ELR (cell line): ENCODE measurements at regions not wholly inside any gene's neighbourhood (a gene's known extent, or its start where the extent isn't known, plus 50 kb on each side); places are given as distances from the start of the nearest gene placed in this dataset.

Experiments used
- DNase-seq: peaks from one replicate; pipeline ENCODE4 v3.0.0-alpha.2; 2015; ENCODE audit warnings: low read depth

GRCh38 chr22:20637750-20638506 lies 130.5 kb downstream of the MED15 start:
- no peak for DNase-seq

- no peak for DNase-seq
These were observed 131.1 kb downstream of the MED15 start for GRCh38 chr22:20638507-20638870.

- DNase-seq: no peak
These were observed 131.9 kb downstream of the MED15 start for GRCh38 chr22:20639343-20639742.

GRCh38 chr22:20639750-20640149 lies 132.3 kb downstream of the MED15 start:
- no peak for DNase-seq

GRCh38 chr22:20641198-20641892 lies 132.6 kb upstream of the SERPIND1 start:
- no peak for DNase-seq

- DNase-seq: no peak
These were observed 131.9 kb upstream of the SERPIND1 start for GRCh38 chr22:20641919-20642579.

GRCh38 chr22:20642668-20643179 lies 131.2 kb upstream of the SERPIND1 start:
- DNase-seq: no peak

- no peak for DNase-seq
These were observed 129.8 kb upstream of the SERPIND1 start for GRCh38 chr22:20644071-20644642.

GRCh38 chr22:20645954-20646353 lies 128.0 kb upstream of the SERPIND1 start:
- no peak for DNase-seq

GRCh38 chr22:20646415-20646814 lies 127.5 kb upstream of the SERPIND1 start:
- no peak for DNase-seq

GRCh38 chr22:20646906-20647305 lies 127.0 kb upstream of the SERPIND1 start:
- DNase-seq: no peak

GRCh38 chr22:20647586-20648305 lies 126.2 kb upstream of the SERPIND1 start:
- DNase-seq: no peak

- no peak for DNase-seq
These were observed 125.5 kb upstream of the SERPIND1 start for GRCh38 chr22:20648306-20648903.

GRCh38 chr22:20650294-20651207 lies 123.4 kb upstream of the SERPIND1 start:
- DNase-seq: no peak

GRCh38 chr22:20651286-20651685 lies 122.6 kb upstream of the SERPIND1 start:
- no peak for DNase-seq

- no peak for DNase-seq
These were observed 121.8 kb upstream of the SERPIND1 start for GRCh38 chr22:20652130-20652529.

GRCh38 chr22:20652582-20652981 lies 121.3 kb upstream of the SERPIND1 start:
- no peak for DNase-seq

GRCh38 chr22:20653012-20653794 lies 120.7 kb upstream of the SERPIND1 start:
- no peak for DNase-seq

- no peak for DNase-seq
These were observed 120.0 kb upstream of the SERPIND1 start for GRCh38 chr22:20653795-20654342.
